Endothelial cell of umbilical vein (primary cell): ENCODE measurements at regions not wholly inside any gene's neighbourhood (a gene's known extent, or its start where the extent isn't known, plus 50 kb on each side); places are given as distances from the start of the nearest gene placed in this dataset.

Source experiments
- BruUV-seq: library from RNA; stranded (reverse); fragments of 400-500 nt; replicated peaks from 2 replicates; lab custom pipeline; 2021; lab: Mats Ljungman, UMichigan
- CTCF ChIA-PET: fragments of 300-600, 350-600 bp; sonication (Branson Sonifier 250); formaldehyde crosslinking; loops from one replicate; lab custom pipeline; 2021; ENCODE audit warnings: antibody characterized with exemption, inconsistent platforms; lab: Charles Lee
- POLR2A ChIA-PET: fragments of 300-600, 350-600 bp; sonication (Branson Sonifier 250); formaldehyde crosslinking; loops from one replicate; lab custom pipeline; 2021; ENCODE audit warnings: antibody characterized with exemption, inconsistent platforms; lab: Charles Lee
- DNase-seq: peaks from one replicate; pipeline ENCODE4 v3.0.0-alpha.2; 2011; ENCODE audit warnings: low read depth, low spot score
- FAIRE-seq: peaks from 2 replicates; lab custom pipeline; 2011; peaks lifted over from hg19 to GRCh38; lab: Jason Lieb, UNC
- H2AFZ ChIP-seq: 2 replicates; pipeline ENCODE4 v1.6.0; 2012; ENCODE audit warnings: low read depth, low read length, control low read depth, inconsistent platforms
- H3K27ac ChIP-seq: 2 replicates; pipeline ENCODE4 v1.5.1; 2011; ENCODE audit warnings: low read depth, mild to moderate bottlenecking, control low read depth, low read length, moderate library complexity; ENCODE audit not compliant: insufficient read depth
- H3K27me3 ChIP-seq, 2 experiments: 2 replicates each; pipeline versions ENCODE4 v1.6.0 to v1.6.1; 2011; ENCODE audit warnings: low read length in 2 of 2, mixed read lengths in 1 of 2; ENCODE audit not compliant: control insufficient read depth in 2 of 2, insufficient read depth in 2 of 2
- H3K36me3 ChIP-seq, 2 experiments: 2 replicates in 1 of 2; 3 replicates in 1 of 2; pipeline ENCODE4 v1.5.1; 2011; ENCODE audit warnings: low read length in 2 of 2, mild to moderate bottlenecking in 1 of 2, moderate library complexity in 1 of 2; ENCODE audit not compliant: control insufficient read depth in 2 of 2, insufficient read depth in 2 of 2; ENCODE audit errors: extremely low read depth in 1 of 2
- H3K4me1 ChIP-seq: 3 replicates; pipeline ENCODE4 v1.5.1; 2011; ENCODE audit warnings: mild to moderate bottlenecking, low read length; ENCODE audit not compliant: control insufficient read depth, insufficient read depth; ENCODE audit errors: extremely low read depth
- H3K4me2 ChIP-seq: 2 replicates; pipeline ENCODE4 v1.6.1; 2011; ENCODE audit warnings: low read length, control low read depth, mixed read lengths; ENCODE audit not compliant: insufficient read depth
- H3K4me3 ChIP-seq, 3 experiments: fragments of 200-600 bp in 1 of 3; sonication (generic), shearing (Covaris generic) in 1 of 3; replicated peaks in 1 of 3; 2 replicates each; pipeline ENCODE4 v1.5.1; 2011 to 2016; ENCODE audit warnings: control low read depth in 3 of 3, low read length in 3 of 3, mild to moderate bottlenecking in 2 of 3, inconsistent platforms in 1 of 3, low read depth in 1 of 3, moderate library complexity in 1 of 3; ENCODE audit not compliant: insufficient read depth in 1 of 3
- H3K79me2 ChIP-seq: 2 replicates; pipeline ENCODE4 v1.6.0; 2012; ENCODE audit warnings: low read length, inconsistent platforms; ENCODE audit not compliant: control insufficient read depth, insufficient read depth
- H3K9ac ChIP-seq: replicated peaks from 2 replicates; pipeline ENCODE3; 2011; ENCODE audit warnings: low read length, control low read depth; ENCODE audit not compliant: insufficient read depth; ENCODE audit errors: extremely low read depth
- H3K9me1 ChIP-seq: replicated peaks from 3 replicates; pipeline ENCODE4 v1.6.0; 2011; ENCODE audit warnings: mild to moderate bottlenecking, low read length; ENCODE audit not compliant: control insufficient read depth, insufficient read depth; ENCODE audit errors: extremely low read depth
- H3K9me3 ChIP-seq: replicated peaks from 2 replicates; pipeline ENCODE4 v1.5.1; 2012; ENCODE audit warnings: low read length, inconsistent platforms; ENCODE audit not compliant: control insufficient read depth, insufficient read depth
- H4K20me1 ChIP-seq: replicated peaks from 2 replicates; pipeline ENCODE3; 2011; ENCODE audit warnings: mild to moderate bottlenecking, low read length; ENCODE audit not compliant: control insufficient read depth, insufficient read depth; ENCODE audit errors: extremely low read depth
- CTCF ChIP-seq, 2 donors: IDR thresholded peaks; 1 replicate in 1 of 2; 2 replicates in 1 of 2; pipeline ENCODE4 v1.5.1; 2011; ENCODE audit warnings: low read length in 2 of 2, mild to moderate bottlenecking in 2 of 2, moderate library complexity in 2 of 2, control low read depth in 1 of 2, inconsistent platforms in 1 of 2, low read depth in 1 of 2; ENCODE audit not compliant: insufficient read depth in 1 of 2; ENCODE audit errors: extremely low read depth in 1 of 2
- EZH2 ChIP-seq: IDR thresholded peaks from 2 replicates; pipeline ENCODE4 v1.6.1; 2012; ENCODE audit warnings: borderline replicate concordance, low read depth, mild to moderate bottlenecking, moderate library complexity, low read length, inconsistent platforms; ENCODE audit not compliant: severe bottlenecking
- FOS ChIP-seq: IDR thresholded peaks from 2 replicates; pipeline ENCODE4 v1.6.1; 2011; ENCODE audit warnings: mild to moderate bottlenecking, low read length, moderate library complexity, borderline replicate concordance; ENCODE audit not compliant: insufficient read depth
- GATA2 ChIP-seq: IDR thresholded peaks from 2 replicates; pipeline ENCODE4 v1.7.0; 2011; ENCODE audit warnings: low read depth, mild to moderate bottlenecking, moderate library complexity, mixed read lengths, low read length; ENCODE audit not compliant: insufficient read length, insufficient read depth
- JUN ChIP-seq: IDR thresholded peaks from 2 replicates; pipeline ENCODE4 v1.6.1; 2011; ENCODE audit warnings: borderline replicate concordance, low read depth; ENCODE audit not compliant: insufficient read length, insufficient read depth
- MAX ChIP-seq: IDR thresholded peaks from 2 replicates; pipeline ENCODE4 v1.6.1; 2011; ENCODE audit not compliant: insufficient read depth, insufficient read length
- MYC ChIP-seq: IDR thresholded peaks from one replicate; pipeline ENCODE4 v1.6.1; 2011; ENCODE audit warnings: mild to moderate bottlenecking, low read depth, low read length
- POLR2A ChIP-seq: IDR thresholded peaks from 2 replicates; pipeline ENCODE4 v1.6.1; 2012; ENCODE audit warnings: low read depth, mild to moderate bottlenecking, control low read depth, low read length
- POLR2AphosphoS5 ChIP-seq: IDR thresholded peaks from 2 replicates; pipeline ENCODE4 v1.6.1; 2012; ENCODE audit warnings: low read depth, mild to moderate bottlenecking, control low read depth, low read length, moderate library complexity; ENCODE audit not compliant: insufficient read depth
- dilution Hi-C: fragments of 300-500 bp; cut with MboI; formaldehyde crosslinking; loops from one replicate; pipeline ENCODE4 v1.15.0; 2019; ENCODE audit warnings: low sequenced_read_pairs; ENCODE audit not compliant: extremely low pct_ligation_motif_present
- intact Hi-C: fragments of 100-400 bp; cut with micrococcal nuclease; formaldehyde crosslinking; loops from one replicate; pipeline ENCODE4 v1.10.0; 2022

- no peak for TF ChIP-seq POLR2A
- no peak for TF ChIP-seq MYC
- TF ChIP-seq CTCF (IDR thresholded peaks at IDR 0.05; ENCODE audit: extremely low read depth in 1 of 2, insufficient read depth in 1 of 2, low read depth in 1 of 2, low read length in 2 of 2): no peak
- no peak for TF ChIP-seq MAX
- no peak for TF ChIP-seq POLR2AphosphoS5
- TF ChIP-seq GATA2: no peak
- no peak for TF ChIP-seq FOS
- no peak for TF ChIP-seq EZH2
- no peak for TF ChIP-seq JUN
- Histone ChIP-seq H3K27ac (no peak overlapping the region), H3K9ac (no peak overlapping the region), H3K4me1 (no peaks in the 10 kb centered on the region), H4K20me1 (no peaks in the 10 kb centered on the region), H3K27me3 (no peaks in the 10 kb centered on the region), H3K4me2 (no peak overlapping the region), H3K9me3 (no peaks in the 10 kb centered on the region), H3K4me3 (no peak overlapping the region), H3K36me3 (no peaks in the 10 kb centered on the region), H3K9me1 (no peaks in the 10 kb centered on the region), H3K79me2 (no peaks in the 10 kb centered on the region), H2AFZ (no peak overlapping the region)
- FAIRE-seq (no peak), DNase-seq (no peak)
- CTCF ChIA-PET: interaction anchor here (1.1 kb wide), 1 partner anchor 72 kb away, joined by 3 read pairs; no protein-coding TSS in a partner anchor
- intact Hi-C loops: no loop called here
- POLR2A ChIA-PET: no interaction called here
- no TSS peak for BruUV-seq
- dilution Hi-C loops: no loop called here
Measured at GRCh38 chr15:77749236-77749997, 116.7 kb upstream of the LINGO1 start.
